Lung (tissue), 11 donors: ENCODE measurements at regions not wholly inside any gene's neighbourhood (a gene's known extent, or its start where the extent isn't known, plus 50 kb on each side); places are given as distances from the start of the nearest gene placed in this dataset.

Experiments
- ATAC-seq: fragments of 200-7000 bp; cut with Tn5 transposase; one replicate; pipeline ENCODE4 v1.9.1; 2020; ENCODE audit warnings: moderate number of reproducible peaks; ENCODE audit not compliant: insufficient read depth, low FRiP score
- DNase-seq, 3 donors: peaks; one replicate each; pipeline ENCODE4 v3.0.0-alpha.2; 2013 to 2017
- H3K27ac ChIP-seq, 2 donors: one replicate each; pipeline ENCODE4 v1.5.1; 2013; ENCODE audit warnings: mild to moderate bottlenecking in 2 of 2, moderate library complexity in 2 of 2, control low read depth in 1 of 2, inconsistent platforms in 1 of 2, low read depth in 1 of 2, low read length in 1 of 2
- H3K27me3 ChIP-seq, 3 donors: one replicate each; pipeline ENCODE4 v1.5.1; 2013; ENCODE audit warnings: low read length in 2 of 3; ENCODE audit not compliant: control insufficient read depth in 3 of 3, insufficient read depth in 3 of 3
- H3K36me3 ChIP-seq, 4 donors: one replicate each; pipeline ENCODE4 v1.5.1; 2013; ENCODE audit warnings: low read length in 4 of 4, mild to moderate bottlenecking in 1 of 4, moderate library complexity in 1 of 4; ENCODE audit not compliant: control insufficient read depth in 4 of 4, insufficient read depth in 4 of 4
- H3K4me1 ChIP-seq, 5 donors: one replicate each; pipeline ENCODE4 v1.5.1; 2013; ENCODE audit warnings: low read length in 5 of 5, mild to moderate bottlenecking in 2 of 5, moderate library complexity in 1 of 5; ENCODE audit not compliant: control insufficient read depth in 5 of 5, insufficient read depth in 5 of 5
- H3K4me3 ChIP-seq: one replicate; pipeline ENCODE4 v1.5.1; 2013; ENCODE audit warnings: mild to moderate bottlenecking, control low read depth, moderate library complexity
- H3K9ac ChIP-seq, 2 donors: one replicate each; pipeline ENCODE4 v1.5.1; 2013; ENCODE audit warnings: low read length in 2 of 2, control low read depth in 1 of 2; ENCODE audit not compliant: insufficient read depth in 1 of 2
- H3K9me3 ChIP-seq, 4 donors: one replicate each; pipeline ENCODE4 v1.5.1; 2013; ENCODE audit warnings: low read length in 3 of 4, mild to moderate bottlenecking in 1 of 4, moderate library complexity in 1 of 4; ENCODE audit not compliant: control insufficient read depth in 4 of 4, insufficient read depth in 3 of 4
- CTCF ChIP-seq: IDR thresholded peaks from 2 replicates; pipeline ENCODE4 v1.5.1; 2012; ENCODE audit warnings: mild to moderate bottlenecking; ENCODE audit errors: control extremely low read depth, extremely low read depth
- WGBS, 2 donors: extraction: QIAGEN DNeasy Blood & Tissue Kit; methylation state at CpG; one replicate each; pipeline ENCODE4 v1.1.7; 2013; 5-methylcytosine and 5-hydroxymethylcytosine counted together
- donor health status: control.
- donor health status: control.
- donor health status: Bipolar disorder and iron deficiency.
- donor health status: healthy.
- donor health status: DM: yes; HTN: yes; CAD: no.

- Histone ChIP-seq H3K9ac (no peak overlapping the region), H3K36me3 (no peaks in the 10 kb centered on the region), H3K9me3 (no peaks in the 10 kb centered on the region), H3K27ac (peak overlapping the region in 1 of 2 donors; percentile 17), H3K4me3 (no peak overlapping the region), H3K4me1 (peaks cover 0 to 16% (median 13%) of the 10 kb centered on the region in 5 donors), H3K27me3 (no peaks in the 10 kb centered on the region)
- no peak for TF ChIP-seq CTCF
- DNase-seq (peak; percentile 48 to 62 (median 60)), ATAC-seq (no peak)
- 65 to 72% methylated on average over 17 of the region's 17 CpGs for WGBS, 2 donors
These were observed 53.5 kb upstream of the NXT1 start for GRCh38 chr20:23296841-23297701.

- no peak overlapping the region for H3K27ac ChIP-seq
- TF ChIP-seq CTCF: no peak
- no peaks in the 10 kb centered on the region for H3K9me3 ChIP-seq
- H3K4me3 ChIP-seq: no peak overlapping the region
- peaks cover 0 to 16% (median 13%) of the 10 kb centered on the region in 5 donors for H3K4me1 ChIP-seq
- H3K9ac ChIP-seq: no peak overlapping the region
- no peaks in the 10 kb centered on the region for H3K36me3 ChIP-seq
- no peaks in the 10 kb centered on the region for H3K27me3 ChIP-seq
- ATAC-seq: no peak
- 94 to 98% methylated on average over 5 of the region's 5 CpGs for WGBS, 2 donors
- no peak for DNase-seq
These were observed 54.7 kb upstream of the NXT1 start for GRCh38 chr20:23295934-23296333.

GRCh38 chr20:23294671-23295070, 55.9 kb upstream of the NXT1 start:
- WGBS, 2 donors: 95 to 96% methylated on average over 10 of the region's 10 CpGs
- ATAC-seq (no peak), DNase-seq (no peak)
- H3K27ac ChIP-seq: no peak overlapping the region
- TF ChIP-seq CTCF: no peak
- H3K4me3 ChIP-seq: no peak overlapping the region
- no peak overlapping the region for H3K9ac ChIP-seq
- H3K36me3 ChIP-seq: no peaks in the 10 kb centered on the region
- no peaks in the 10 kb centered on the region for H3K9me3 ChIP-seq
- H3K4me1 ChIP-seq: peaks cover 0 to 19% (median 16%) of the 10 kb centered on the region in 5 donors
- H3K27me3 ChIP-seq: no peaks in the 10 kb centered on the region

GRCh38 chr20:23294166-23294565, 56.4 kb upstream of the NXT1 start:
- no peak for TF ChIP-seq CTCF
- Histone ChIP-seq H3K4me1 (peaks cover 0 to 21% (median 16%) of the 10 kb centered on the region in 5 donors), H3K27ac (peak overlapping the region in 1 of 2 donors; percentile 30), H3K4me3 (no peak overlapping the region), H3K9me3 (no peaks in the 10 kb centered on the region), H3K27me3 (no peaks in the 10 kb centered on the region), H3K36me3 (no peaks in the 10 kb centered on the region), H3K9ac (no peak overlapping the region)
- no peak for ATAC-seq
- no peak for DNase-seq
- 87 to 89% methylated on average over 6 of the region's 6 CpGs for WGBS, 2 donors
